HCT116 (cell line): ENCODE measurements at regions not wholly inside any gene's neighbourhood (a gene's known extent, or its start where the extent isn't known, plus 50 kb on each side); places are given as distances from the start of the nearest gene placed in this dataset.

Experiments used
- ATAC-seq: fragments of 200-7000 bp; cut with Tn5 transposase; 2 replicates; pipeline ENCODE4 v1.9.1; 2020; ENCODE audit warnings: mild to moderate bottlenecking, moderate library complexity
- BruUV-seq: library from RNA; stranded (reverse); fragments of 400-500 nt; replicated peaks from 2 replicates; lab custom pipeline; 2021; lab: Mats Ljungman, UMichigan
- CTCF ChIA-PET: fragments of 300-600 bp; sonication (Branson Sonifier 250); formaldehyde crosslinking; loops from one replicate; lab custom pipeline; 2021; ENCODE audit warnings: antibody characterized with exemption; lab: Charles Lee
- POLR2A ChIA-PET: fragments of 300-600, 350-600 bp; sonication (Branson Sonifier 250); formaldehyde crosslinking; loops from one replicate; lab custom pipeline; 2021; ENCODE audit warnings: antibody characterized with exemption; lab: Charles Lee
- RAD21 ChIA-PET, 2 experiments: fragments of 300-600 bp; sonication (Branson Sonifier 250); formaldehyde crosslinking; loops; one replicate each; lab custom pipeline; 2023; ENCODE audit warnings: low total read pairs in 2 of 2; ENCODE audit not compliant: uncharacterized antibody in 2 of 2, unreplicated experiment in 2 of 2, low non-redundant PET in 1 of 2; lab: Charles Lee
- DNase-seq: peaks from one replicate; pipeline ENCODE4 v3.0.0-alpha.2; 2010; ENCODE audit warnings: low read depth, low spot score
- H2AFZ ChIP-seq: fragments of 200-600 bp; shearing (Covaris generic), sonication (generic); 2 replicates; pipeline ENCODE4 v1.6.1; 2017; ENCODE audit warnings: low read depth, mixed run types, mixed read lengths, antibody characterized with exemption, low read length; ENCODE audit not compliant: poor library complexity, severe bottlenecking
- H3K27ac ChIP-seq: 2 replicates; pipeline ENCODE4 v1.5.1; 2012; ENCODE audit warnings: low read depth, low read length
- H3K27me3 ChIP-seq: fragments of 200-600 bp; sonication (generic); 2 replicates; pipeline ENCODE4 v1.6.1; 2016; ENCODE audit warnings: mixed run types, low read length, mixed read lengths; ENCODE audit not compliant: insufficient read depth
- H3K36me3 ChIP-seq, 2 experiments: fragments of 200-500 bp in 1 of 2; fragments of 200-600 bp in 1 of 2; sonication (Bioruptor generic) in 1 of 2; sonication (generic) in 1 of 2; 2 replicates each; pipeline versions ENCODE4 v1.5.1 to v1.6.1; 2014 to 2016; ENCODE audit warnings: low read length in 2 of 2, inconsistent platforms in 1 of 2, mixed read lengths in 1 of 2, mixed run types in 1 of 2; ENCODE audit not compliant: insufficient read depth in 2 of 2, control insufficient read depth in 1 of 2
- H3K4me1 ChIP-seq, 2 experiments: fragments of 200-600 bp in 1 of 2; sonication (generic) in 1 of 2; 2 replicates each; pipeline versions ENCODE4 v1.5.1 to v1.6.1; 2012 to 2017; ENCODE audit warnings: low read length in 2 of 2, inconsistent platforms in 1 of 2, mild to moderate bottlenecking in 1 of 2, mixed read lengths in 1 of 2, mixed run types in 1 of 2, moderate library complexity in 1 of 2; ENCODE audit not compliant: insufficient read depth in 2 of 2, control insufficient read depth in 1 of 2
- H3K4me2 ChIP-seq: fragments of 200-600 bp; sonication (generic); 2 replicates; pipeline ENCODE4 v1.6.1; 2017; ENCODE audit warnings: mixed run types, low read length, mixed read lengths
- H3K4me3 ChIP-seq, 2 experiments: fragments of 200-600 bp in 1 of 2; sonication (generic) in 1 of 2; replicated peaks in 1 of 2; 2 replicates each; pipeline ENCODE4 v1.5.1; 2011 to 2016; ENCODE audit warnings: low read length in 2 of 2, control low read depth in 1 of 2, low read depth in 1 of 2, mild to moderate bottlenecking in 1 of 2, mixed read lengths in 1 of 2, mixed run types in 1 of 2
- H3K79me2 ChIP-seq: fragments of 200-600 bp; sonication (generic); 2 replicates; pipeline ENCODE4 v1.6.1; 2017; ENCODE audit warnings: mild to moderate bottlenecking, mixed run types, low read length, moderate library complexity, mixed read lengths; ENCODE audit not compliant: insufficient read depth
- H3K9ac ChIP-seq: fragments of 200-600 bp; sonication (generic); 2 replicates; pipeline ENCODE4 v1.6.1; 2016; ENCODE audit warnings: low read length, mixed read lengths
- H3K9me2 ChIP-seq: fragments of 200-600 bp; sonication (generic), shearing (Covaris generic); 2 replicates; pipeline ENCODE4 v1.6.1; 2017; ENCODE audit warnings: mixed run types, mild to moderate bottlenecking, moderate library complexity; ENCODE audit not compliant: insufficient read depth
- H3K9me3 ChIP-seq, 2 experiments: fragments of 200-500 bp in 1 of 2; fragments of 200-600 bp in 1 of 2; sonication (Bioruptor generic) in 1 of 2; sonication (generic) in 1 of 2; 2 replicates each; pipeline ENCODE4 v1.6.1; 2014 to 2017; ENCODE audit warnings: low read length in 2 of 2, mixed read lengths in 2 of 2, inconsistent platforms in 1 of 2, low read depth in 1 of 2, mild to moderate bottlenecking in 1 of 2, mixed run types in 1 of 2, moderate library complexity in 1 of 2; ENCODE audit not compliant: control insufficient read depth in 1 of 2, insufficient read depth in 1 of 2
- H4K20me1 ChIP-seq: fragments of 200-600 bp; sonication (generic), shearing (Covaris generic); 2 replicates; pipeline ENCODE4 v1.6.1; 2017; ENCODE audit warnings: mixed run types, mild to moderate bottlenecking, moderate library complexity; ENCODE audit not compliant: insufficient read depth
- ATF3 ChIP-seq: IDR thresholded peaks from 2 replicates; pipeline ENCODE4 v1.6.1; 2012
- CBX3 ChIP-seq: IDR thresholded peaks from 2 replicates; pipeline ENCODE4 v1.6.1; 2012; ENCODE audit warnings: low read depth
- CEBPB ChIP-seq: IDR thresholded peaks from 2 replicates; pipeline ENCODE4 v1.6.1; 2012; ENCODE audit warnings: low read depth
- CTCF ChIP-seq, 3 experiments: fragments of 200-600 bp in 1 of 3; sonication (generic) in 1 of 3; IDR thresholded peaks in 2 of 3; conservative IDR thresholded peaks in 1 of 3; 2 replicates each; pipeline ENCODE4 v1.5.1; 2012 to 2017; ENCODE audit warnings: low read depth in 2 of 3, low read length in 2 of 3, antibody characterized with exemption in 1 of 3, borderline replicate concordance in 1 of 3, control low read depth in 1 of 3, mild to moderate bottlenecking in 1 of 3, mixed read lengths in 1 of 3, mixed run types in 1 of 3, moderate library complexity in 1 of 3; ENCODE audit not compliant: insufficient read depth in 1 of 3
- EGR1 ChIP-seq: IDR thresholded peaks from 2 replicates; pipeline ENCODE4 v1.6.1; 2012; ENCODE audit warnings: low read depth
- ELF1 ChIP-seq: IDR thresholded peaks from 2 replicates; pipeline ENCODE4 v1.6.1; 2012; ENCODE audit warnings: low read depth, borderline replicate concordance
- EZH2 ChIP-seq: fragments of 200-600 bp; sonication (generic); IDR thresholded peaks from 2 replicates; pipeline ENCODE4 v1.6.1; 2017; ENCODE audit warnings: antibody characterized with exemption, mixed run types
- EZH2phosphoT487 ChIP-seq: fragments of 200-600 bp; IDR thresholded peaks from 2 replicates; pipeline ENCODE4 v1.6.1; 2018; ENCODE audit warnings: antibody characterized with exemption, borderline replicate concordance
- FOSL1 ChIP-seq: IDR thresholded peaks from 2 replicates; pipeline ENCODE4 v1.6.1; 2012; ENCODE audit warnings: low read depth
- POLR2A ChIP-seq: IDR thresholded peaks from 2 replicates; pipeline ENCODE4 v1.7.0; 2011; ENCODE audit warnings: borderline replicate concordance; ENCODE audit not compliant: insufficient read depth, insufficient read length; ENCODE audit errors: extremely low read depth
- POLR2AphosphoS5 ChIP-seq: IDR thresholded peaks from 2 replicates; pipeline ENCODE4 v1.6.1; 2011; ENCODE audit warnings: mild to moderate bottlenecking, low read depth, low read length, moderate library complexity
- REST ChIP-seq: IDR thresholded peaks from 2 replicates; pipeline ENCODE4 v1.6.1; 2012; ENCODE audit warnings: low read depth
- SIN3A ChIP-seq: IDR thresholded peaks from 2 replicates; pipeline ENCODE4 v1.6.1; 2012; ENCODE audit warnings: low read depth
- SP1 ChIP-seq: IDR thresholded peaks from 2 replicates; pipeline ENCODE4 v1.6.1; 2012; ENCODE audit warnings: low read depth
- SRF ChIP-seq: IDR thresholded peaks from 2 replicates; pipeline ENCODE4 v1.6.1; 2012; ENCODE audit warnings: low read depth
- TCF7L2 ChIP-seq: IDR thresholded peaks from 2 replicates; pipeline ENCODE4 v1.7.0; 2011; ENCODE audit warnings: borderline replicate concordance, inconsistent platforms; ENCODE audit not compliant: insufficient read depth, insufficient read length; ENCODE audit errors: extremely low read depth
- YY1 ChIP-seq: IDR thresholded peaks from 2 replicates; pipeline ENCODE4 v1.6.1; 2011; ENCODE audit warnings: low read length, low read depth, moderate library complexity, mild to moderate bottlenecking; ENCODE audit not compliant: insufficient replicate concordance; ENCODE audit errors: extremely low read depth
- ZBTB33 ChIP-seq: IDR thresholded peaks from 2 replicates; pipeline ENCODE4 v1.6.1; 2011; ENCODE audit warnings: mild to moderate bottlenecking, low read length, moderate library complexity; ENCODE audit not compliant: insufficient replicate concordance; ENCODE audit errors: extremely low read depth
- ZNF274 ChIP-seq: fragments of 200-500 bp; sonication (Bioruptor generic); IDR thresholded peaks from 2 replicates; pipeline ENCODE4 v1.6.1; 2014; ENCODE audit warnings: mild to moderate bottlenecking, low read depth, low read length, inconsistent platforms
- intact Hi-C: fragments of 100-400 bp; cut with micrococcal nuclease; formaldehyde crosslinking; loops from 2 replicates; pipeline ENCODE4 v1.10.0; 2022

DNA sequence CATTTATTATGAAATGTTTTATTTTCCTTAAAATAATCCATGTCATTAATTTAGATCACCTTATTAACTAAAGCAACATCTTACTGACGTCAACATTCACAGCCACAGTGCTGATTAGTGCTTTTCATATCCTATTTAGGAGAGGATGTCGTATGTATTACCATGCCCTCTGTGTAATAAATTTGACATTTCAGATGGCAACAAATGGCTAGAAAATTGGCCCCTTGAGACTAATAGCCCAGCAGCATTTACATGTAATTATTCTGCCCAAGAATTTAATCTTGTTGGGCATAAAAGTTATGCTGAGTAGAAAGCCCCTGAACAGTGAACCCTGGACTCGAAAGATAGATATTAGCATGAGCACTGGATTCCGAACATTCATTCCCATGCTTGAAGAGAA, 391.2 kb downstream of the PRELID2 start:
- H3K79me2 ChIP-seq: no peaks in the 10 kb centered on the region
- no peaks in the 10 kb centered on the region for H3K9me2 ChIP-seq
- H3K36me3 ChIP-seq: no peaks in the 10 kb centered on the region
- no peak overlapping the region for H2AFZ ChIP-seq
- H3K27ac ChIP-seq: no peak overlapping the region
- BruUV-seq: no TSS peak
- H4K20me1 ChIP-seq: no peaks in the 10 kb centered on the region
- no peak overlapping the region for H3K4me3 ChIP-seq
- ChIA-PET RAD21 (no interaction called here), POLR2A (no interaction called here), CTCF (no interaction called here)
- H3K4me1 ChIP-seq: no peaks in the 10 kb centered on the region
- H3K4me2 ChIP-seq: no peak overlapping the region
- no peak overlapping the region for H3K9ac ChIP-seq
- no peaks in the 10 kb centered on the region for H3K9me3 ChIP-seq
- intact Hi-C loops: no loop called here
- ATAC-seq (no peak), DNase-seq (no peak)
- no peaks in the 10 kb centered on the region for H3K27me3 ChIP-seq
- TF ChIP-seq SIN3A: no peak
- no peak for TF ChIP-seq YY1
- TF ChIP-seq CEBPB: no peak
- no peak for TF ChIP-seq SRF
- no peak for TF ChIP-seq FOSL1
- no peak for TF ChIP-seq EGR1
- TF ChIP-seq POLR2AphosphoS5: no peak
- TF ChIP-seq ZBTB33: no peak
- TF ChIP-seq POLR2A: no peak
- no peak for TF ChIP-seq EZH2
- TF ChIP-seq ATF3: no peak
- TF ChIP-seq EZH2phosphoT487: no peak
- TF ChIP-seq CBX3: no peak
- no peak for TF ChIP-seq CTCF (IDR thresholded peaks at IDR 0.05 in 2 of 3, conservative IDR thresholded peaks at IDR 0.05 in 1 of 3; ENCODE audit: borderline replicate concordance in 1 of 3, insufficient read depth in 1 of 3, low read depth in 2 of 3, low read length in 2 of 3)
- no peak for TF ChIP-seq ELF1
- TF ChIP-seq SP1: no peak
- TF ChIP-seq ZNF274: no peak
- TF ChIP-seq TCF7L2: no peak
- TF ChIP-seq REST: no peak
